GM19035 (cell line): ENCODE measurements at regions not wholly inside any gene's neighbourhood (a gene's known extent, or its start where the extent isn't known, plus 50 kb on each side); places are given as distances from the start of the nearest gene placed in this dataset.
"Not testable (repeated sequence)": the region's sequence is repeated elsewhere in the genome, so short reads cannot be mapped to it uniquely, and the experiment has no call there.

Experiments used
- ATAC-seq: cut with Tn5 transposase; IDR thresholded peaks from one replicate; pipeline ENCODE4 v1.9.1; 2021; ENCODE audit not compliant: unreplicated experiment

DNA sequence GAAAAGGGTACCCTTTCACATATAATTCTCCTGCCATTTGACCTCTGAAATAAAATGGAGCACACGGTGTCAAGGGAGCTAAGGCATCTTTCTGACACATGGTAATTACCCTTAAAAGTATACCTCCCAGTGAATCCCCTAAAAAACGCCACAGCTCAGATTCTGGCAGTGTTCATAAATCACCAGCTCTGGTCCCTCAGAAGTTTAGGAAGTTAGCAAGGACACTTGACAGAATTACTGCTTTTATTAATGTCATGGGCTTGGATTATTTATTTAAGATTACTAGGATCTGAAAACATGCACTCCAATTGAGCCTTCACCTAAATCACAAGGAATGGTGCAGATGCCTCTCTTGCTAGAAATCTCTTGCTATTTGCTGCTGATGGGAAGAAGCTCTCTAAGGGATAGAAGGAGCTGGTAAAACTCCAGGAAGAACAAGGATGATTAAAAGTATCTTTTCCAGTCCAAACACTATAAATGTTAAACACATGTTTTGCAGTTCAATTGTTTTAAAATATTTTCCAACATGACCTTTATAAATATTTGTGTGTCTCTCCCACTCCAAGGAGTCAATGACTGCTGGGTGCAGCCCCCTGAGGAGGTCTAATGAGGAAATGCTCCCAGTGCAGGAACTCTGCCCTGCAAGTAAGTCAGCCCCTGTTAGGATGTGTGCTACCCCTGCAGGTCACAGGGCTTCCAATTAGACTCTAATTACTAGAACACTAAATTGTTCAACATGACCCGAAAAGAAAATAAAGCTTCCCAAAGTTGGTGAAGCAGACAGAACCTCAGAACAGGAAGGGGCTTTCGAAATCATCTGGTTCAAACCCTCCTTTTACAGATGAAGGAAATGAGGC lies 230.3 kb downstream of the TFAP2A start:
- ATAC-seq = no peak

DNA sequence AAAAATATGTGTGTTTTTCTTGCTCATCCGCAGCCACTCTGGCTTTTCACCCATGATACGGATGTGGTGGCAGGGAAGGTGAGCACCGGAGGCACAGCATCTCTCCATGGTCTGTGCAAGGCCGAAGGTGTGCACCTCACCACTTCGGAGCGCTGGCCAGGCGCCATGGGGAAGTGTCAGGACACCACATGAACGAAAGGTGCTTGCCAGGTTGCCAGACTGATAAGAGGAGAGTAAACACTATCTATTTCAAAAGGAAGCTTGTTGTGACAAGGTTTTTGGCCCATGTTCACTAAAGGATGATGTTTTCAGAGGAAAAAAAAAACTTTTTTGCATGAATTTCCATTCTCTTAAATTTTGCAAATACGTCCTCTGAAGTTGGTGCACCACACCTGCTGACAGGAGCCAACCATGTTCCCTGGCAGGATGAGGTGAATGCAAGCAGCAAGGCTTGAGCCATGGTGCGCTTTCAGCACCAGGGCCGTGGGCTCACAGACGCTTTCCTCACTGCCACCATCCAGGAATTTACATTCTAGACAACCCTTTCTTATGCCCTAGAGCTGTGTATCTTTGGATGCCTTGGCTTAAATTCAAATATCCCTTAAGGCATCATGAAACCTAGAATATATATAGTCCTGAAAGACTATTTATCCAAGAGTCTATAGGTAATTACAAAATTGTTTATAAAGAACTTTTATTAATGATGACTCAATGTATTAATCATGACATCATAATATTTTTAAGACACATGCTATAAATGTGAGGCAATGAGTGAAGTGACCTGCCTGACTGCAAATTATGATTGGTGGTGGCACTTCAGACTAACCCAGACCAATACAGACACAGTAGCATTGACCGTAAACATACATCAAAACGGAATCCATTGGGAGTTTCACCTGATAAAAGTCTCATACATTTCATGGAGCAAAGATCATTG lies 234.5 kb downstream of the TFAP2A start:
- ATAC-seq = no peak

GRCh38 chr6:10177704-10178103 lies 237.2 kb downstream of the TFAP2A start:
- no peak for ATAC-seq

DNA sequence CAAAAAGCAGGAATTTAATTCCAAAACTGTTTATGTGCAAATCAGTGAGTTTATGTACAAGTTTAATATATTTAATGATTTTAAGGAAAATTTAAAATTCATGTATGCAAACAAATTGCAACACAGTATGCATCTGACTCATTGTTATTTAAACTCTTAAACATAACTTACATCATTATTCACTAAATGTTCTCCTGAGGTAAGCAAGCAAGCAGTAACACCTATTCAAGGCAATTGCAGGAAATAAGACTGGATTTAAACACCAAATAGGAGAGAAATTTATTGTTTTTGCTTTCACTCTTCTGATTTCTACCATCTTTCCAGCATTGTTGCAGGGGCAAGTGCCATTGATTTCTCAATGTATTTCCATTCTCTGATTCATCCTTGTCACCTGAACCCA lies 239.5 kb downstream of the TFAP2A start:
- no peak for ATAC-seq

- no peak for ATAC-seq
Observed at GRCh38 chr6:10174761-10175160, 240.1 kb downstream of the TFAP2A start.

DNA sequence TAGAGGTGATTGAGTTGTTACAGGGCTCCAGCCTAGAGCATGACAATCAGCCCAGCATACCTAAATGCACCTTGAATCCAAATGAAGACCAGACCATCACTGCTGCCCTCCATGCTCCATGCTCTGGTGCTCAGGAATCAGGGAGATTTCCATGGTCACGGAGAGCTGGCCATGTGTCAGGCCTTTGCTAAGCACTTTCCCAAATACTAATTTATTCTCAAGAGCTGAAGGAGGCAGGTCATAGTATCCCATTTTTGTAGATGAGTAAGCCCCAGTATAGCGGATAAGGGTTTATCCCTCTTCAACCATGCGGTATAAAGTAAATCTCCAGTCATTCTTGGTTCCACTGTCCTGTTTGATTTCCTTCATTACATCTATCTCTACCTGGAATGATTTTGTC lies 240.8 kb downstream of the TFAP2A start:
- no peak for ATAC-seq

- ATAC-seq = not testable (repeated sequence)
Observed at GRCh38 chr6:10171706-10172105, 243.2 kb downstream of the TFAP2A start.

DNA sequence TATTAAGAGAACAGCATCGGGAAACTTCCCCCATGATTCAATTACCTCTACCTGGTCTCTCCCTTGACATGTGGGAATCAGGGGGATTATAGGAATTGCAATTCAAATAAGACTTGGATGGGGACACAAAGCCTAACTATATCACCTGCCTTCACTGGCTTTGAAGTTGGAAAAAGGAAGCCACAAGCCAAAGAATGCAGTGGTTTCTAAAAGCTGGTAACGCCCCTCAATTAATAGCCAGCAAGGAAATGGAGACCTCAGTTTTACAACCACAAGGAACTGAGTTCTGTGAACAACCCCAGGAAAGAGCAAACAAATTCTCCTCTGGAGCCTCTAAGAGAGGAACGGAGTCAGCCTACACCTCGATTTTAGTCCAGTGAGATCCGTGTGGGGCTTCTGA lies 244.1 kb downstream of the TFAP2A start:
- no peak for ATAC-seq

DNA sequence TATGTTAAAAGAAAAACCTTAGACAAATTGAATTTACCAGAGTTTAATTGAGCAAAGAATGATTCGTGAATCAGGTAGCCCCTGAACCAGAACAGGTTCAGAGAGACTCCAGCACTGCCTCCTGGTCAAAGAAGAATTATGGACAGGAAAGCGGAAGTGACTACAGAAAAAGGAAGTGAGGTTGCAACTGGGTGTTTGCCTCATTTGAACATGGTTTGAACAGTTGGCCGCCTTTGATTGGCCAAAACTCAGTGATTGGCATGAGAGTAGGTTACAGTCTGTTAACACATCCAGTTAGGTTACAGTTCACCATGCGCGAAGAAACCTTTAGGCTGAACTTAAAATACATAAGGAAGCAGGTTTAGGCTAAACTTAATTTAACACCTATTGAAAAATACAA lies 248.8 kb downstream of the TFAP2A start:
- ATAC-seq = no peak

DNA sequence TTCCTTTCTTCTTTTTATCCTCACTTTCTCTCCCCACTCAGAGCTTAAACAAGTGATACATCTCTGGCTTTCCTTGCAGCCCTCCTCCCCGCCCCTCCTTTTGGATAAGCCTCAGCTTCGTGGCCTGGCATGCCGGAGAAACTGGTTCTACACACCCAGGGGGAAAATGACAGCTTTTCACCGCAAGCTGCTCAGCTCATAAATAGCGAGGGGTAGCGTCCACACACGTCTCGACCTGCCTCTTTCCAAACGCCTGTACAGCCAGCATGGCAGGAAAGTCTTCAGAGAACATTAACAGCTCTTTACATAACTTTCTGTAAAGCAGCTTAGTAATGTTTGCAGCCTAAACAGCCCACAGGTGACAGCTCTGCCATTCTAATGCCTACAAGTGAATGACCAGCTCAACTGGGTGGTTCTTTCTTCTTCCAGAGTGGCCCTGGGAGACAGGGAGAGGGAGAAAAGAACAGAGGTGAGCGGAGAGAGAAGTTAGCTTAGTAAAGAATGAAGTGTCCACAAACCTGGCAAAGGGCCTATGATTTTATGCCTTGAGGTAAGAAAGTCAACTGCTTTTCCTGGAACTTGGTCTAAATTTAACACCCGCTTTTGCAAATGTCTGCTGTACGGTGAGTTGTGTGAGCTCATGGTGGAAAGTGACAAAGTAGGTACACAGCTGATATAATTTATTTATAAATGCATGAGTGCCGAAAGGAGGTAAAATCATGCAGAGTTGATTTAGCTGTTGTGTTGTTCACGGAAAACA lies 251.5 kb downstream of the TFAP2A start:
- ATAC-seq = no peak

GRCh38 chr6:10156875-10157274 lies 258.0 kb downstream of the TFAP2A start:
- no peak for ATAC-seq

- ATAC-seq = no peak
Observed at GRCh38 chr6:10154251-10154650, 260.6 kb downstream of the TFAP2A start.

- ATAC-seq = no peak
Observed at GRCh38 chr6:10151144-10151915, 263.5 kb downstream of the TFAP2A start.

DNA sequence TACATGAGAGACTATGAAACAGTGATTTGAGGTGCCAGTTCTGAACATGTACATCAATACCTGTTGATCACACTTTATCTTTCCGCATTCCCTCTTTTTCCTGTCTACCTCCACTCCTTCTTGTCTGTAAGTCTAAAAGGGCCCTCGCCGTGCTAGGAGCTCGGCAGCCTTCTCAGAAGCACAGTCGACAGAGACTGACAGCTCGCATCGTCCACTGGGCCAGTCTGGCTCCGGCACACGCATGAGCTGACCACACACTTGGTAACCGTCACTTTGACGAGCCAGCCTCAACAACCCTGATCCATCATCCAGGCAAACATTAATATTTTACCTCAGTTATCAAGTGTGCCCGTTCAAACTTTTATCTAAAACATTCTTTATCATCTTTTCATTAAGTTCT lies 265.3 kb downstream of the TFAP2A start:
- no peak for ATAC-seq

- peak; percentile 100 for ATAC-seq
Observed at GRCh38 chr6:10146715-10147451, 268.0 kb downstream of the TFAP2A start.

DNA sequence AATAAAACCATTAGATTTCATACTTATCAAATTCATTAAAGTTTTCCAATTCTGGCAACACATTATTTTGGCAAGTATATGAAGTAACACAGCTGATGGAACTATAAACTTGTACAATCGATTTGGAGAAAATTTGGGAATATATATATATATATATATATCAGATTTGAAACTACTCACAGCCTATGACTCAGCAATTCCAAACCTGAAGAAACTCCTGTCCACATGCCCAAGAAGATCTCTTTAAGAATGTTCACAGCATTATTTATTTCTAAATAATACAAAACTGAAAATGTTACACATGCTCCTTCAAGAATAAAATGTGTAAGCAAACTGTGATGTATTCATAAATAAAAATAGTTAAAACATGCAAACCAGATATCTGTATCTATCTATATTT lies 270.1 kb downstream of the TFAP2A start:
- ATAC-seq = no peak

- no peak for ATAC-seq
Observed at GRCh38 chr6:10141746-10142443, 273.0 kb downstream of the TFAP2A start.

- ATAC-seq = no peak
Observed at GRCh38 chr6:10140824-10141223, 274.1 kb downstream of the TFAP2A start.

DNA sequence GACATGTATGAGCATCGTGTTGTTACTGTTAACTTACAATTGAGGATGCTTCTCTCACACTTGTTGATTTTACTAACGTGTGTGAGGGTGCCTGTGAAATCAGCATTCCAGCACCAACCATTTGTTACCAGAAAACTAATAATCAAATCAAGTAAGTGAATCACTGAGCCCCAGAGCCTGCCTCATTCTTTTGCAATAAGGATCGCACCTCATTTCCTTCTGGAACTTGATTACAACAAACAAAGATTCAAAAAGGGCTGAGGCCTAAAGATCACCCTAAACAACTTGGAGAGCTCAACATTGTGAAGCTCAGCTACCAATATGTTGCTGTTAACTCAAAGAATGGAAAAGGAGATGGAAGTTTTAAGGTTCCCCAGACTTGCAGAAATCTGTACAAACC lies 274.7 kb downstream of the TFAP2A start:
- ATAC-seq = no peak
